Frontal cortex (tissue), 3 donors: ENCODE measurements at regions not wholly inside any gene's neighbourhood (a gene's known extent, or its start where the extent isn't known, plus 50 kb on each side); places are given as distances from the start of the nearest gene placed in this dataset.

Source experiments
- DNase-seq, 2 donors: peaks; one replicate each; pipeline ENCODE4 v3.0.0; 2012; ENCODE audit warnings: low spot score in 2 of 2
- FAIRE-seq: peaks from 2 replicates; lab custom pipeline; 2012; peaks lifted over from hg19 to GRCh38; lab: Jason Lieb, UNC
- donor health status: control.
- donor health status: control.
- donor health status: control.

GRCh38 chrX:10798041-10798440 lies 177.7 kb upstream of the MID1 start:
- FAIRE-seq: no peak
- DNase-seq: no peak

DNA sequence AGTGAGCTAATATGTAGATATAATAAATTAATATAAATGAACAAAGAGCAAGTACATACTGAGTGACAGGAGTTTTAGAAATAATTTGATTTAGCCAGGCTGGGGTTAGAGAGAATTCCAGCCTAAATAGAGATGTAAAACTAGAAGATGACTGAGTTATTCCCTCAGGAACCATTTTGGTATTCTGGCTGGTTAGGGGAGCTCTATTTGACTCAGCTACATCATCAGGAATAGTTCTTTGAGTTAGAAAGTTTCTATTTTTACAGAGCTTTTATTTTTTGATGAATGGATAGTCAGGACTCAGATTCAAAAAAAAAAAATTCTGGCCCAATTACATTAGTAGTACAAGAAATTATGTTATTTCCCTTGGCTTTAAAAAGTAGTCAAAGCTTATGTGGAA lies 180.4 kb upstream of the MID1 start:
- DNase-seq (no peak), FAIRE-seq (no peak)

- DNase-seq (no peak), FAIRE-seq (no peak)
Observed at GRCh38 chrX:10811111-10811510, 190.7 kb upstream of the MID1 start.

GRCh38 chrX:10813761-10814160 lies 193.4 kb upstream of the MID1 start:
- no peak for DNase-seq
- no peak for FAIRE-seq

- no peak for FAIRE-seq
- DNase-seq: no peak
Observed at GRCh38 chrX:10818651-10819050, 198.3 kb upstream of the MID1 start.

- no peak for FAIRE-seq
Observed at GRCh38 chrX:10819973-10820372, 199.6 kb upstream of the MID1 start.

DNA sequence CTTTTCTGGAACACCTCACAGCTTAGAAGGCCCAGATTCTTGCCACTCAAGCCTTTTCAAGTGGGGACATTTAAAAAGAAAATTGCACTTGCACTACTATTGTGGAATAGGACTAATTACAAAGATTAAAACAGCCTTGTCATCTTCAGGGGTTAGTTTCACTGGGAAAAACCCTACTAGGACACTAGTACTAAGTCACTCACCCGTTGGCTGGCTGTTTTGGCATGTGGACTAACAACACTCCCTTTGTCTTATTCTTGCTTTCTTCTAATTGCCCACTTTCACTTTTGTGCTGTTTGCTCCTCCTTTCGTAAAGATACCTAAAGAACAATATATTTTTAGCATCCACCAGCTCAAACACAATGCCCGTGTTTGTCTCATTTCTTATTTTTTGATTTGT lies 200.9 kb upstream of the MID1 start:
- FAIRE-seq (no peak), DNase-seq (no peak)

More at GRCh38 chrX:10819973-10820372, 199.6 kb upstream of the MID1 start:
- no peak for DNase-seq

DNA sequence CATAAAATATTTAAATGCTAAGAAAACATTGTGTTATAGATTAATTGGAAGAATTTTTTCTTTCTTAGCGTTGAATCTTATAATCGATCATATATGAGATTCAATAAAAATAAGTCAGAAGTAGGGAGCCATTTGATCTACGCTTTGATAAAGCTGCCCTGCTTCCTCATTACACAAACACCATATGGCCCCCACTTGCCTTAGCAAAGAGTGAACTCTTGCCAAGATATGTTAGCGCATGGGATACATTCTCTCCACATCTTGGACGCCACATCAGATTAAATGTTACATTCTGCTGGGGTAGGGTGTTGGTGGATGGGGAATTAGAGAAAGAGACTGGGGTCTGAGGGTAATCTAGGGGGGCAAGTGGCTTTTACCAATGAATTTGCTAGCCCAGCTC lies 207.7 kb upstream of the MID1 start:
- FAIRE-seq (no peak), DNase-seq (no peak)

DNA sequence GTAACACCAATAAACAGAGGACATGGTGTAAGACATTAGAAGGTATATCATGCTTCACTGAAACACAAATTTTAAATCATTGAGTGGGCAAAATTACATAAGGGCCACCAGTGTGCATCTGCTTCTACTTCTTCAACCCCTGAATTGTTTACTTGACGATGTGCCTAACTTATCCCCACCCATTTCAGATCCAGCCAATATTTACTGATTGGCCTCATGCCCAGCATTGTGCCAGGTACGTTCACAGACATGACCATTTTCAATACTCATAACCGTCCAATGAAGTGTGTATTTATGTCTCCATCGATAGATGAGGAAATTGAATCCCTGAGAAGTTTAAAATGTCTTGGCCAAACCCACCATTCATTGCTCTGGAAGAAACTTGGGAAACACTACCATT lies 208.3 kb upstream of the MID1 start:
- no peak for FAIRE-seq
- DNase-seq: no peak

DNA sequence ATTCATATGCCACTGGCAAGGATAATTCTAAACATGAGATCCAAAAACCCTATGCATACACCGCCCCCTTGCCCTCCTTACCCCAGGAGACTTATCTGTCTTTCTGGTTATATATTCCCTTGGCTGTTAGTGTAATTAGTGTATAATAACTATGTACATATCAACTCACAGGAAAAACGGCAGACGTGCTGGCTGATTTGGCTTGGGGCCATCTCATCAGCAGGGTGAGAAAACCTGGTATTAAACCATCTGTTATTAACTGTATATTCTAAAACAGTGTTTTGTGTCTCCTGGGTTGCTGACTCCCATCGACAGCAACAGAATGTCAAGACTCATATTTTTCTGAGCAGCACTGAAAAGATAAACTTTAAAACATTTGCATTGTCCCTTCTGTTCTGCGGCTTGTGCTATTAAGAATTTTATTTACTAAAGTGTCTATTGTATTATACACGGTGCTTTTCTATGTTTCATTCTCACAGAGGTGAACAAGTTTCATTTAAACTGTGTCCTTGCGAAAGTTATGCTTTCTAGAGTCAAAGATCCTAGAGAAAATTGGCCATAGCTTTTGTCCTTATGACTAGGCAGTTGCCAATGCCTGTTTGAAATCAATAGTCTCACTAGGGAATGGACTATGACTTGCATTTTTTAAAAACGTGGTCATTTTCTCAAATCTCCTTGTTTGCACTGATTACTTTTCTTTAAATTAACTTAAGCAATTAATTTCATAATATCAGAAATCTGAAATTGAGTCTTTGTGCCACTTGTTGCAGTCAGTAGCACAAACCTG lies 211.5 kb upstream of the MID1 start:
- DNase-seq (no peak), FAIRE-seq (no peak)

GRCh38 chrX:10833299-10834169 lies 213.1 kb upstream of the MID1 start:
- DNase-seq (no peak), FAIRE-seq (no peak)

GRCh38 chrX:10841579-10841978 lies 221.2 kb upstream of the MID1 start:
- FAIRE-seq: no peak

DNA sequence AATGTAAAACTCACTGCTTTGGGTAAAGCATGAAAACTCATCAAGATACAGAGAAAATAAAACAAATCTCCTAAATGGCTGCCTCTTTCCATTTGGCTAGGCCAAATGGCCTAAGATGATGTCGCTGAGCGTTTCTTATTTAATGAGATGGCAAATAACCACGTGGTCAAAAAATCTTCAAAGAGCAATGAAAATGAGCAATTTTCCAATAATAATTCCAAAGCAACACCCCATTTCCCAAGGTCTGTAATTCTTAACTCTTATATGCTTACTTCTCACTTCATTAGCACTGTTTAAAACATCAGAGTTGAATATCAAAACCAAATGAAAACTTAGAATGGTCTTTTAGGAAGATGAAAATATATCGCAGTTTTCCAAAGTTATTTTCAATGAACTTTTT lies 222.3 kb upstream of the MID1 start:
- no peak for DNase-seq
- FAIRE-seq: no peak

More at GRCh38 chrX:10841579-10841978, 221.2 kb upstream of the MID1 start:
- DNase-seq: no peak

GRCh38 chrX:10847333-10847732 lies 226.9 kb upstream of the MID1 start:
- FAIRE-seq (no peak), DNase-seq (no peak)

DNA sequence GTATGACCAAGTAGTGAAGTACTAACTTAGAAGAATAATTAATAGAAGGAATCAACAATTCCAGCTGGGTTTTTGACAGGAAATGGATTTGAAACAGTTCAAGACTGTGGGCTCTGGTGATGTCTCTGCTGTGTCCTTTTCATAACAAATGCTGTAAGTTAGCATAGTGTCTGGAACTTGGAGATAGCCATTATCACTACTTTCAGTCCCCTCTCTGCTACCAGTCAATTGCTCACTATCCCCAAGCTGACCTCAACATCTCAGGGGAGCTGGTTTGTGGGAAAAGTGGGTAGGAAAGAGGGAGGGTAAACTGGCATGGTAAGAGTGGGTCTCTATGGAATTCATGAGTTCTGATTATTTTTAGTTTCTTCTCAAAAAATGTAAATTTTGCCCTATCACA lies 231.4 kb upstream of the MID1 start:
- DNase-seq (no peak), FAIRE-seq (no peak)

GRCh38 chrX:10854594-10854993 lies 234.2 kb upstream of the MID1 start:
- FAIRE-seq: no peak

GRCh38 chrX:10855845-10856244 lies 235.5 kb upstream of the MID1 start:
- DNase-seq (no peak), FAIRE-seq (no peak)

More at GRCh38 chrX:10854594-10854993, 234.2 kb upstream of the MID1 start:
- no peak for DNase-seq

- no peak for DNase-seq
- FAIRE-seq: no peak
Observed at GRCh38 chrX:10856797-10857196, 236.4 kb upstream of the MID1 start.

DNA sequence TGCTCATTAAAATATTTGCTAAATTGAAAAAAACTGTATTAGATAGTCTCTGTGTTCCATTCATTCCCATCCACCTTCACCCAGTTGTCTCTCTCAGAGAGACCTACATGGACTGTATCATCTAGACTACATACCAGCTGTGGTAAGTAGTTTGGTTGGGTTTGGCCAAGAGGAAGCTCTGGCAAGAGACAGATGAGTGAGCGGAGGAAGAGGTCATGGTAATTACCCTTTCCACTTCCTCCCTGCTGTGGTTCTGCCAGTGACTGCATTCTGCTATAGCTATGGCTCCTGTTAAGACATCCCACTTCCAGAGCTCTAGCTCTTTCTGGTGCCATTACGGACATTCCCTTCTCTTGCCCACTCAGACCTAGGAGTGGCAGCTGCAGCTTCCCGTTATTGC lies 239.0 kb upstream of the MID1 start:
- no peak for FAIRE-seq

GRCh38 chrX:10875995-10876394 lies 235.1 kb upstream of the HCCS start:
- no peak for DNase-seq
- no peak for FAIRE-seq

More for the DNA sequence above, 239.0 kb upstream of the MID1 start:
- no peak for DNase-seq

- FAIRE-seq (no peak), DNase-seq (no peak)
Observed at GRCh38 chrX:10882484-10882883, 228.6 kb upstream of the HCCS start.
